NT2/D1 (cell line): ENCODE measurements at regions not wholly inside any gene's neighbourhood (a gene's known extent, or its start where the extent isn't known, plus 50 kb on each side); places are given as distances from the start of the nearest gene placed in this dataset.

Source experiments
- DNase-seq: peaks from one replicate; pipeline ENCODE4 v3.0.0-alpha.2; 2011; ENCODE audit warnings: low read depth, low spot score
- H3K27me3 ChIP-seq: 2 replicates; pipeline ENCODE4 v1.6.0; 2011; ENCODE audit warnings: mild to moderate bottlenecking; ENCODE audit not compliant: insufficient read length, insufficient read depth
- H3K36me3 ChIP-seq: 2 replicates; pipeline ENCODE4 v1.6.1; 2011; ENCODE audit warnings: mild to moderate bottlenecking, low read length, mixed read lengths; ENCODE audit not compliant: insufficient read depth, insufficient read length
- H3K4me1 ChIP-seq: 2 replicates; pipeline ENCODE4 v1.5.1; 2011; ENCODE audit not compliant: insufficient read depth, insufficient read length
- H3K4me3 ChIP-seq: 2 replicates; pipeline ENCODE4 v1.5.1; 2011; ENCODE audit warnings: low read depth; ENCODE audit not compliant: insufficient read length
- H3K9ac ChIP-seq: 2 replicates; pipeline ENCODE4 v1.6.0; 2011; ENCODE audit warnings: low read depth; ENCODE audit not compliant: insufficient read length
- H3K9me3 ChIP-seq: 2 replicates; pipeline ENCODE4 v1.5.1; 2011; ENCODE audit warnings: mild to moderate bottlenecking, low read length; ENCODE audit not compliant: insufficient read depth
- SUZ12 ChIP-seq: IDR thresholded peaks from 2 replicates; pipeline ENCODE4 v1.6.1; 2011; ENCODE audit not compliant: insufficient read length, insufficient read depth; ENCODE audit errors: extremely low read depth
- YY1 ChIP-seq: IDR thresholded peaks from 2 replicates; pipeline ENCODE4 v1.6.1; 2011; ENCODE audit not compliant: insufficient read length, insufficient read depth
- ZNF274 ChIP-seq: IDR thresholded peaks from 2 replicates; pipeline ENCODE4 v1.6.1; 2011; ENCODE audit warnings: mild to moderate bottlenecking, low read depth, low read length

- DNase-seq = no peak
- H3K27me3 ChIP-seq = no peaks in the 10 kb centered on the region
These were observed 669.9 kb downstream of the OTOL1 start for GRCh38 chr3:162166543-162166942.

GRCh38 chr3:162168715-162169114 lies 672.1 kb downstream of the OTOL1 start:
- Histone ChIP-seq H3K4me1 (no peaks in the 10 kb centered on the region), H3K27me3 (no peaks in the 10 kb centered on the region), H3K36me3 (no peaks in the 10 kb centered on the region), H3K4me3 (no peak overlapping the region), H3K9ac (no peak overlapping the region), H3K9me3 (no peaks in the 10 kb centered on the region)
- no peak for DNase-seq
- no peak for TF ChIP-seq SUZ12
- no peak for TF ChIP-seq ZNF274
- TF ChIP-seq YY1 = no peak

More at GRCh38 chr3:162166543-162166942, 669.9 kb downstream of the OTOL1 start:
- Histone ChIP-seq H3K4me3 (no peak overlapping the region), H3K9me3 (no peaks in the 10 kb centered on the region), H3K4me1 (no peaks in the 10 kb centered on the region), H3K9ac (no peak overlapping the region), H3K36me3 (no peaks in the 10 kb centered on the region)
- TF ChIP-seq SUZ12 = no peak
- TF ChIP-seq ZNF274 = no peak
- no peak for TF ChIP-seq YY1

DNA sequence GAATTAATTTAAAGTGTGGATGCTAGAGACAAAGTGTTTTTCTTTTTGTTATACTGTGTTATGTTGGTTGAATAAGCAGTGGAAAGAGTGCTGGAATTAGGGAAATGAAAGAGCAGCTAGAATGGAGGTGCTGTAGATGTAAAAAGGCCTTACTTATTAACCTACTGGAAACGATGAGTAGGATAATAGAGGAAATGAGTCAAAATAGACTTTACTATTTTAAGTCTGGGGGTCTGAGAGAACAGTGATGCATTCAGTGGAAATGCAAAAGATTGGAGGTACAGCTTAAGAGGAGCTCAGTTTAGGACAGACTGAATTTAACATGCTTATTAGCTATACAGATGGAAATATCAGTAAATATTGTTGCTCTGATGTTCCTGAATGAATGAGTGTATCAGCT lies 674.0 kb downstream of the OTOL1 start:
- TF ChIP-seq ZNF274 (no peak), SUZ12 (no peak)
- H3K4me3 ChIP-seq = no peak overlapping the region
- H3K9me3 ChIP-seq = no peaks in the 10 kb centered on the region
- H3K36me3 ChIP-seq = no peaks in the 10 kb centered on the region
- no peak for DNase-seq
- no peaks in the 10 kb centered on the region for H3K27me3 ChIP-seq
- no peaks in the 10 kb centered on the region for H3K4me1 ChIP-seq
- H3K9ac ChIP-seq = no peak overlapping the region

DNA sequence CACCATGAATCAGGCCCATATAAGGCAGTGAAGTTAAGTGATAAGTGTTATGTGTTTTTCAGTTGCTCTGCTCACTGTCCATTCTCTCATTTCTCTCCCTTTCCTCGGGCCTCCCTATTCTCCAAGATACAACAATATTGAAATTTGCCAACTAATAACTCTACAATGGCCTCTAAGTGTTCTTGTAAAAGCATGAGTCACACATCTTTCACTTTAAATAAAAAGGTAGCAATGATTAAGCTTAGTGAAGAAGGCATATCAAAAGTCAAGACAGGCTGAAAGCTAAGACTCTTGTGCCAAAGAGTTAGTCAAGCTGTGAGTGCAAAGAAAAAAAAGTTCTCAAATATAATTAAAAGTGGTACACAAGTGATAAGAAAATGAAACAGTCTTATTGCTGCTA lies 675.4 kb downstream of the OTOL1 start:
- no peak overlapping the region for H3K4me3 ChIP-seq
- H3K27me3 ChIP-seq = no peaks in the 10 kb centered on the region
- no peaks in the 10 kb centered on the region for H3K9me3 ChIP-seq
- TF ChIP-seq YY1 (no peak), SUZ12 (no peak), ZNF274 (no peak)
- H3K36me3 ChIP-seq = no peaks in the 10 kb centered on the region
- H3K9ac ChIP-seq = no peak overlapping the region
- no peak for DNase-seq
- H3K4me1 ChIP-seq = no peaks in the 10 kb centered on the region

- H3K27me3 ChIP-seq = no peaks in the 10 kb centered on the region
- H3K4me3 ChIP-seq = no peak overlapping the region
- H3K9ac ChIP-seq = no peak overlapping the region
- no peaks in the 10 kb centered on the region for H3K9me3 ChIP-seq
- no peak for DNase-seq
- H3K36me3 ChIP-seq = no peaks in the 10 kb centered on the region
- H3K4me1 ChIP-seq = no peaks in the 10 kb centered on the region
- TF ChIP-seq ZNF274 (no peak), YY1 (no peak), SUZ12 (no peak)
These were observed 678.5 kb downstream of the OTOL1 start for GRCh38 chr3:162175145-162175544.

DNA sequence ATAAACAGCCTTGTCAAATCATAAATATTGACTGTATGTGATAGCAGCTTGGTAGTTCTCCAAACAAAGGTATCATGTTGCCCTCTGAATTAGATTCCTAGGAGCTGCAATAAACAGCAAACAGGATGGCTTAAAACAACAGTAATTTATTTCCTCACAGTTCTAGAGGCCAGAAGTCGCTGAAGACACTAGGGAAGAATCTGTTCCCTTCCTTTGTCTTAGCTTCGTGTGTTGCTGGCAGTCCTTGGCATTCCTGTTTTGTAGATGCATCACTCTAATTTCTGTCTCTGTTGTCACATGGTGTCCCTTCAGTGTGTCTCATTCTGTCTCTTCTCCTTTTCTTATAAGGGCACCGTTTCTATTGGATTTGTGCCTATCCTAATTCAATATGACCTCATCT lies 679.3 kb downstream of the OTOL1 start:
- Histone ChIP-seq H3K9ac (no peak overlapping the region), H3K4me1 (no peaks in the 10 kb centered on the region), H3K36me3 (no peaks in the 10 kb centered on the region), H3K9me3 (no peaks in the 10 kb centered on the region), H3K4me3 (no peak overlapping the region), H3K27me3 (no peaks in the 10 kb centered on the region)
- no peak for TF ChIP-seq YY1
- TF ChIP-seq ZNF274 = no peak
- TF ChIP-seq SUZ12 = no peak
- no peak for DNase-seq

DNA sequence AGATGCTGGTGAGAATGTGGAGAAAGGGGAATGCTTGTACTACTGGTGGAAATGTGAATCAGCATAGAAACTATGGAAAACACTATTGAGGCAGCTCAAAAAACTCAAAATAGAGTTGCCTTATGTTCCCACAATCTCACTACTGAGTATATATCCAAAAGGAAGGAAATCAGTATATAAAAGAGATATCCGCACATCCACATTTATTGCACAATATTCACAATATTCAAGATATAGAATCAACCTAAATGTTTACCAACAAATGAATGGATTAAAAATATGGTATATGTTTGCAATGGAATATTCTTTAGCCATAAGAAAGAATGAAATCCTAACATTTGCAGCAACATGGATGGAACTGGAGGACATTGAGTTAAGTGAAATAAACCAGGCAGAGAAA lies 686.8 kb downstream of the OTOL1 start:
- H3K9ac ChIP-seq = no peak overlapping the region
- TF ChIP-seq SUZ12 (no peak), ZNF274 (no peak), YY1 (no peak)

DNA sequence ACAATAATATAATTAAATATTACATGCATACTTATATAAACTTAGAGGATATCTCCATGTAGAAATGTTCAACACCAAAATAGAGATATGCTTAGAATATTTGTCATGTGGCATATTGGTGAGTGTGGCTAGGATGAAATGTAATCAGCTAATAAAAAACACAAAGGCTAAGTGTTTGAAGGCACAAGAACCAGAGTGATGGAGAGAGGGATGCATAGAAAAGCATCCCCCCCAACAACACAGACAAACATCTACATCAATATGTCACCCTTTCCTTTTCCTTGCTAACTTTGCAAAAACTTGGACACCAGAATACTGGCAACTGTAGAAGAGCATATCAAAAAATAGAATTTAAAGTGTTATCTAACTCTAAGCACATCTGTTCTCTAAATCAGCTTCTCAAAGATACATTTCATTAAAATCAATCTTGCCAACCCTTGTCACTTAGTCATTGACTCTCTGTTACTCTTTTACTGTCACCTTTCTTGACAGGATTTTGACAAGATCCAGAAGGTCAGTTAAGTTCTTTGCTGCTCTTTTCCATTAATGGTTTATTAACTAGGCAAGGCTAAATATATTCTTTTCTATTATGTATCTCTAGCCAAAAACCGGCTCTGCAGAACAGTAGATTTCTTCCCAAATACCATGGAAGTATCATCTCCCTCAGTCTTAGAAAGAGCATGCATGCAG lies 695.9 kb downstream of the OTOL1 start:
- H3K27me3 ChIP-seq = no peaks in the 10 kb centered on the region
- H3K4me3 ChIP-seq = no peak overlapping the region
- no peaks in the 10 kb centered on the region for H3K4me1 ChIP-seq
- DNase-seq = no peak
- peaks cover 11% of the 10 kb centered on the region; the same call in 1 of the 2 replicates for H3K9me3 ChIP-seq
- TF ChIP-seq ZNF274 = no peak
- TF ChIP-seq YY1 = no peak
- no peak for TF ChIP-seq SUZ12
- H3K36me3 ChIP-seq = no peaks in the 10 kb centered on the region
- H3K9ac ChIP-seq = no peak overlapping the region

More for the DNA sequence above, 686.8 kb downstream of the OTOL1 start:
- H3K9me3 ChIP-seq = no peaks in the 10 kb centered on the region
- no peaks in the 10 kb centered on the region for H3K4me1 ChIP-seq
- H3K27me3 ChIP-seq = no peaks in the 10 kb centered on the region
- H3K36me3 ChIP-seq = no peaks in the 10 kb centered on the region
- DNase-seq = no peak
- H3K4me3 ChIP-seq = no peak overlapping the region
